Astrocyte (in vitro differentiated cells and primary cell): ENCODE measurements at regions not wholly inside any gene's neighbourhood (a gene's known extent, or its start where the extent isn't known, plus 50 kb on each side); places are given as distances from the start of the nearest gene placed in this dataset.
"Not testable (repeated sequence)": the region's sequence is repeated elsewhere in the genome, so short reads cannot be mapped to it uniquely, and the experiment has no call there.

Source experiments
- DNase-seq: peaks from one replicate; pipeline ENCODE4 v3.0.0-alpha.2; 2010; ENCODE audit warnings: low read depth
- FAIRE-seq: peaks from 2 replicates; lab custom pipeline; 2011; peaks lifted over from hg19 to GRCh38; lab: Jason Lieb, UNC
- H2AFZ ChIP-seq: 2 replicates; pipeline ENCODE4 v1.6.0; 2012; ENCODE audit warnings: low read depth, low read length, inconsistent platforms
- H3K27ac ChIP-seq: 2 replicates; pipeline ENCODE4 v1.5.1; 2011; ENCODE audit warnings: low read depth, low read length, inconsistent platforms
- H3K27me3 ChIP-seq: 2 replicates; pipeline ENCODE4 v1.6.0; 2011; ENCODE audit warnings: low read length, inconsistent platforms; ENCODE audit not compliant: insufficient read depth
- H3K36me3 ChIP-seq: 2 replicates; pipeline ENCODE4 v1.5.1; 2011; ENCODE audit warnings: low read length, inconsistent platforms; ENCODE audit not compliant: insufficient read depth
- H3K4me1 ChIP-seq: 2 replicates; pipeline ENCODE4 v1.5.1; 2011; ENCODE audit warnings: low read length, inconsistent platforms; ENCODE audit not compliant: insufficient read depth
- H3K4me2 ChIP-seq: 2 replicates; pipeline ENCODE4 v1.6.0; 2012; ENCODE audit warnings: low read length, inconsistent platforms
- H3K4me3 ChIP-seq: 2 replicates; pipeline ENCODE4 v1.5.1; 2011; ENCODE audit warnings: low read depth, mild to moderate bottlenecking, low read length, inconsistent platforms; ENCODE audit not compliant: insufficient read depth
- H3K79me2 ChIP-seq: 2 replicates; pipeline ENCODE4 v1.6.0; 2012; ENCODE audit warnings: mild to moderate bottlenecking, low read length, inconsistent platforms; ENCODE audit not compliant: insufficient read depth
- H3K9ac ChIP-seq: 2 replicates; pipeline ENCODE4 v1.6.0; 2012; ENCODE audit warnings: mild to moderate bottlenecking, low read length, inconsistent platforms
- H3K9me3 ChIP-seq: 2 replicates; pipeline ENCODE4 v1.5.1; 2012; ENCODE audit warnings: low read depth, mild to moderate bottlenecking, low read length, inconsistent platforms; ENCODE audit not compliant: insufficient read depth
- H4K20me1 ChIP-seq: 2 replicates; pipeline ENCODE4 v1.6.0; 2012; ENCODE audit warnings: low read length, inconsistent platforms; ENCODE audit not compliant: insufficient read depth
- H3K27ac Mint-ChIP-seq: one replicate; pipeline ENCODE4 v1.8.0; 2021; ENCODE audit warnings: mild to moderate bottlenecking, mixed read lengths; ENCODE audit not compliant: unreplicated experiment
- H3K27me3 Mint-ChIP-seq: one replicate; pipeline ENCODE4 v1.8.0; 2021; ENCODE audit warnings: low read depth, mixed read lengths; ENCODE audit not compliant: unreplicated experiment
- H3K36me3 Mint-ChIP-seq: one replicate; pipeline ENCODE4 v1.8.0; 2021; ENCODE audit warnings: low read depth, mixed read lengths; ENCODE audit not compliant: unreplicated experiment
- H3K4me1 Mint-ChIP-seq: one replicate; pipeline ENCODE4 v1.8.0; 2021; ENCODE audit warnings: low read depth, mixed read lengths; ENCODE audit not compliant: unreplicated experiment
- H3K4me3 Mint-ChIP-seq: one replicate; pipeline ENCODE4 v1.8.0; 2021; ENCODE audit warnings: mild to moderate bottlenecking, moderate library complexity, mixed read lengths; ENCODE audit not compliant: unreplicated experiment
- H3K9me3 Mint-ChIP-seq: one replicate; pipeline ENCODE4 v1.8.0; 2021; ENCODE audit warnings: mild to moderate bottlenecking, mixed read lengths; ENCODE audit not compliant: unreplicated experiment
- EZH2 ChIP-seq: IDR thresholded peaks from 2 replicates; pipeline ENCODE4 v1.6.1; 2012; ENCODE audit warnings: mild to moderate bottlenecking, low read length, inconsistent platforms; ENCODE audit not compliant: insufficient read depth
- TF ChIP-seq, protein P1 (sequence below): IDR thresholded peaks from 2 replicates; pipeline ENCODE4 v1.5.1; 2011; ENCODE audit warnings: low read depth, mild to moderate bottlenecking, inconsistent platforms, low read length, moderate library complexity; ENCODE audit not compliant: insufficient read depth

DNA sequence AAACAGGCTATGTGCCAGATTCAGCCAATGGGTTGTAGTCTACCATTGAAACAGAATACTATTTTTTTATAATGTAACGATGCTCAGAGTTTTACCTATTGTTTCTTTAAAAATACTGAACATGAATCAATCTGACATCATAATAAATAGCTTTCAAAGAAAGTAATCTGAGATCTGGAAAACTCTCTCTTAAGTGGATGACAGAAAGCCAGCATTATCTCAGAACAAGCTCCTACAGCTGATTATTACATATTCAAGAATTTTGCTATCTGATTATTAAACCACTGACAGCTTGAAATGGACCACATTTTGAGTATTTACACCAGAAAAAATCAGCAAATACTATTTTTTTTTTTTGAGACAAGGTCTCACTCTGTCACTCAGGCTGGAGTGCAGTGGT is 484.2 kb upstream of the SOX9 start:
- H3K4me3 ChIP-seq, result no peak overlapping the region
- no peaks in the 10 kb centered on the region for H3K27me3 Mint-ChIP-seq
- DNase-seq, result peak; percentile 53
- H3K4me2 ChIP-seq, result no peak overlapping the region
- H3K4me1 Mint-ChIP-seq, result peaks cover 28% of the 10 kb centered on the region
- FAIRE-seq, result no peak
- no peaks in the 10 kb centered on the region for H3K9me3 ChIP-seq
- H3K4me3 Mint-ChIP-seq, result no peak overlapping the region
- no peaks in the 10 kb centered on the region for H3K36me3 Mint-ChIP-seq
- no peak overlapping the region for H3K27ac Mint-ChIP-seq
- TF ChIP-seq EZH2, result no peak
- TF ChIP-seq, protein P1, sequence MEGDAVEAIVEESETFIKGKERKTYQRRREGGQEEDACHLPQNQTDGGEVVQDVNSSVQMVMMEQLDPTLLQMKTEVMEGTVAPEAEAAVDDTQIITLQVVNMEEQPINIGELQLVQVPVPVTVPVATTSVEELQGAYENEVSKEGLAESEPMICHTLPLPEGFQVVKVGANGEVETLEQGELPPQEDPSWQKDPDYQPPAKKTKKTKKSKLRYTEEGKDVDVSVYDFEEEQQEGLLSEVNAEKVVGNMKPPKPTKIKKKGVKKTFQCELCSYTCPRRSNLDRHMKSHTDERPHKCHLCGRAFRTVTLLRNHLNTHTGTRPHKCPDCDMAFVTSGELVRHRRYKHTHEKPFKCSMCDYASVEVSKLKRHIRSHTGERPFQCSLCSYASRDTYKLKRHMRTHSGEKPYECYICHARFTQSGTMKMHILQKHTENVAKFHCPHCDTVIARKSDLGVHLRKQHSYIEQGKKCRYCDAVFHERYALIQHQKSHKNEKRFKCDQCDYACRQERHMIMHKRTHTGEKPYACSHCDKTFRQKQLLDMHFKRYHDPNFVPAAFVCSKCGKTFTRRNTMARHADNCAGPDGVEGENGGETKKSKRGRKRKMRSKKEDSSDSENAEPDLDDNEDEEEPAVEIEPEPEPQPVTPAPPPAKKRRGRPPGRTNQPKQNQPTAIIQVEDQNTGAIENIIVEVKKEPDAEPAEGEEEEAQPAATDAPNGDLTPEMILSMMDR, result no peak
- no peaks in the 10 kb centered on the region for H3K36me3 ChIP-seq
- H3K79me2 ChIP-seq, result no peaks in the 10 kb centered on the region
- peaks cover 2% of the 10 kb centered on the region for H3K9me3 Mint-ChIP-seq
- H4K20me1 ChIP-seq, result no peaks in the 10 kb centered on the region
- H3K27ac ChIP-seq, result no peak overlapping the region
- no peak overlapping the region for H2AFZ ChIP-seq
- no peak overlapping the region for H3K9ac ChIP-seq
- H3K27me3 ChIP-seq, result no peaks in the 10 kb centered on the region
- peaks cover 23% of the 10 kb centered on the region for H3K4me1 ChIP-seq

DNA sequence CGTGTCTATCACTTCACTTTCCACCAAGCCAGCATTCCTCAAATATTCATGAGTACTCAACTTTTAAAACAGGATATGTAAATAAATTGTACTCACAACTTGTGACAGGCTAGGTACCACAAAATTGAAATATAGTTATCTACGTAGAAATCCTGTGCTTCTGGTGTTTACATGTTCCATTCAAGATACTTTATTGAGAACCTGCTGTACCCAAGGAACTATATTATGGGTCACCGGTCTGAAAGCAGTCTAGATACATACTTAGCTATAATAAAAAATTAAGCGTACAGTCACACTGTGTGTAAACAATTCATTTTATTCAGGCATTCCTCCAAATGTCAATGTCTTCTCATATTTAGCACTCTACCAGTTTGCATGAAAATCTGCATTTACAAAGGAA is 482.2 kb upstream of the SOX9 start:
- Histone ChIP-seq H2AFZ (no peak overlapping the region), H3K27ac (no peak overlapping the region), H3K9me3 (no peaks in the 10 kb centered on the region), H3K4me3 (no peak overlapping the region), H3K36me3 (no peaks in the 10 kb centered on the region), H3K4me2 (no peak overlapping the region), H3K4me1 (peaks cover 4% of the 10 kb centered on the region), H3K79me2 (no peaks in the 10 kb centered on the region), H4K20me1 (no peaks in the 10 kb centered on the region), H3K27me3 (no peaks in the 10 kb centered on the region), H3K9ac (no peak overlapping the region)
- no peak overlapping the region for H3K27ac Mint-ChIP-seq
- DNase-seq (no peak), FAIRE-seq (peak; percentile 68)
- H3K36me3 Mint-ChIP-seq, result no peaks in the 10 kb centered on the region
- H3K27me3 Mint-ChIP-seq, result no peaks in the 10 kb centered on the region
- peaks cover 9% of the 10 kb centered on the region for H3K4me1 Mint-ChIP-seq
- peaks cover 2% of the 10 kb centered on the region for H3K9me3 Mint-ChIP-seq
- no peak overlapping the region for H3K4me3 Mint-ChIP-seq
- TF ChIP-seq, protein P1, result no peak
- TF ChIP-seq EZH2, result no peak

DNA sequence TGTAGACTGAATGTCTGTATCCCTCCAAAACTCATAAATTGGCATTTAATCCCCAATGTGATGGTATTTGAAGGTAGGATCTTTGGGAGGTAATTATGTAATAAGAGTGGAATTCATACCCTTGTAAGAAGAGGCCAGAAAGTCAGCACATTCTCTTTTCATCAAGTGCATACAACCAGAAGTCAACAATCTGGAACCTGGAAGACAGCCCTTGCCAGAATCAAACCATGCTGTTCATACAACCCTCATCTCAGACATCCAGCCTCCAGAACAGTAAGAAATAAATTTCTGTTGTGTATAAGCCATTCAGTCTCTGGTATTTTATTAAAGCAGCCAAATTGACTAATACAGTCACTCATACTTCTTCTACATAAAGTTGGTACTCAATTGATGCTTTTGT is 481.0 kb upstream of the SOX9 start:
- no peak for FAIRE-seq
- no peaks in the 10 kb centered on the region for H3K27me3 Mint-ChIP-seq
- no peaks in the 10 kb centered on the region for H3K36me3 Mint-ChIP-seq

DNA sequence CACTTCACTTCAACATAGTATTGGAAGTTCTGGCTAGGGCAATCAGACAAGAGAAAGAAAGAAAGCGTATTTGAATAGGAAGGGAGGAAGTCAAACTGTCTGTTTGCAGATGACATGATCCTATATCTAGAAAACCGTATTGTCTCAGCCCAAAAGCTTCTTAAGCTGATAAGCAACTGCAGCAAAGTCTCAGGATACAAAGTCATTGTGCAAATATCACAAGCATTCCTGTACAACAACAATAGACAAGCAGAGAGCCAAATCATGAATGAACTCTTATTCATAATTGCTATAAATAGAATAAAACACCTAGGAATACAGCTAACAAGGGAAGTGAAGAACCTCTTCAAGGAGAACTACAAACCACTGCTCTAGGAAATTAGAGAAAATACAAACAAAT is 473.9 kb upstream of the SOX9 start:
- FAIRE-seq, H3K27ac Mint-ChIP-seq: not testable (repeated sequence)

More for the DNA sequence above, 481.0 kb upstream of the SOX9 start:
- Histone ChIP-seq H4K20me1 (no peaks in the 10 kb centered on the region), H3K9ac (no peak overlapping the region), H3K79me2 (no peaks in the 10 kb centered on the region), H3K4me2 (no peak overlapping the region), H3K36me3 (no peaks in the 10 kb centered on the region), H3K4me3 (no peak overlapping the region), H2AFZ (no peak overlapping the region), H3K27me3 (no peaks in the 10 kb centered on the region), H3K9me3 (no peaks in the 10 kb centered on the region), H3K4me1 (no peaks in the 10 kb centered on the region), H3K27ac (no peak overlapping the region)
- H3K9me3 Mint-ChIP-seq, result peaks cover 2% of the 10 kb centered on the region
- no peak overlapping the region for H3K27ac Mint-ChIP-seq
- H3K4me1 Mint-ChIP-seq, result peaks cover 5% of the 10 kb centered on the region
- no peak for DNase-seq
- no peak for TF ChIP-seq EZH2
- TF ChIP-seq, protein P1, result no peak
- no peak overlapping the region for H3K4me3 Mint-ChIP-seq

More for the DNA sequence above, 473.9 kb upstream of the SOX9 start:
- H3K9me3 Mint-ChIP-seq, H3K27me3 ChIP-seq, H3K36me3 Mint-ChIP-seq, H3K4me3 ChIP-seq, H4K20me1 ChIP-seq, H2AFZ ChIP-seq, H3K9me3 ChIP-seq, H3K36me3 ChIP-seq, H3K9ac ChIP-seq, H3K27me3 Mint-ChIP-seq, H3K79me2 ChIP-seq, H3K4me1 ChIP-seq, H3K4me3 Mint-ChIP-seq, H3K27ac ChIP-seq: not testable (repeated sequence)
- DNase-seq, result peak; percentile 41
- peak overlapping the region; percentile 54 for H3K4me2 ChIP-seq
- peaks cover 10% of the 10 kb centered on the region for H3K4me1 Mint-ChIP-seq
